ENCODE measurements at regions not wholly inside any gene's neighbourhood (a gene's known extent, or its start where the extent isn't known, plus 50 kb on each side); places are given as distances from the start of the nearest gene placed in this dataset.

DNA sequence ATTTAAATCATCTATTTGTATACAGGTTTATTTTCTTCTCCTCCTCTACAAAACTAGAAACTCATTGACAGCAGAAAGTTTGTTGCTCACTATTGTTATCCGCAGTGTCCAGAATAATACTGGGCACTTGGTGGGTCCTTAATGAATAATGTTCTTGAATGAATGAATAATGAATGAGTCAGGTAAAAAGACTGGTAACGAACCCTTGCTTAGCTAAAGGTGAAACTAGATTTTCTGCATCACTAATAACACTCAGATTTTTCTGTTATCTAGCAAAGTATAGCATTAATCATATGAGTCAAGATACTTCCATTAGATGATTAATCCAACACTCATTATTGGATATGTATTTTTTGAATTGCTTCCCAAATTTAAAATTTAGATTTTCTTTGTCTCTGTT, 953.2 kb downstream of the SORCS3 start:
- TF ChIP-seq, protein P1, sequence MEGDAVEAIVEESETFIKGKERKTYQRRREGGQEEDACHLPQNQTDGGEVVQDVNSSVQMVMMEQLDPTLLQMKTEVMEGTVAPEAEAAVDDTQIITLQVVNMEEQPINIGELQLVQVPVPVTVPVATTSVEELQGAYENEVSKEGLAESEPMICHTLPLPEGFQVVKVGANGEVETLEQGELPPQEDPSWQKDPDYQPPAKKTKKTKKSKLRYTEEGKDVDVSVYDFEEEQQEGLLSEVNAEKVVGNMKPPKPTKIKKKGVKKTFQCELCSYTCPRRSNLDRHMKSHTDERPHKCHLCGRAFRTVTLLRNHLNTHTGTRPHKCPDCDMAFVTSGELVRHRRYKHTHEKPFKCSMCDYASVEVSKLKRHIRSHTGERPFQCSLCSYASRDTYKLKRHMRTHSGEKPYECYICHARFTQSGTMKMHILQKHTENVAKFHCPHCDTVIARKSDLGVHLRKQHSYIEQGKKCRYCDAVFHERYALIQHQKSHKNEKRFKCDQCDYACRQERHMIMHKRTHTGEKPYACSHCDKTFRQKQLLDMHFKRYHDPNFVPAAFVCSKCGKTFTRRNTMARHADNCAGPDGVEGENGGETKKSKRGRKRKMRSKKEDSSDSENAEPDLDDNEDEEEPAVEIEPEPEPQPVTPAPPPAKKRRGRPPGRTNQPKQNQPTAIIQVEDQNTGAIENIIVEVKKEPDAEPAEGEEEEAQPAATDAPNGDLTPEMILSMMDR (conservative IDR thresholded peaks at IDR 0.05; ENCODE audit: low read depth in 2 of 2): no peak
- TF ChIP-seq, protein P2, sequence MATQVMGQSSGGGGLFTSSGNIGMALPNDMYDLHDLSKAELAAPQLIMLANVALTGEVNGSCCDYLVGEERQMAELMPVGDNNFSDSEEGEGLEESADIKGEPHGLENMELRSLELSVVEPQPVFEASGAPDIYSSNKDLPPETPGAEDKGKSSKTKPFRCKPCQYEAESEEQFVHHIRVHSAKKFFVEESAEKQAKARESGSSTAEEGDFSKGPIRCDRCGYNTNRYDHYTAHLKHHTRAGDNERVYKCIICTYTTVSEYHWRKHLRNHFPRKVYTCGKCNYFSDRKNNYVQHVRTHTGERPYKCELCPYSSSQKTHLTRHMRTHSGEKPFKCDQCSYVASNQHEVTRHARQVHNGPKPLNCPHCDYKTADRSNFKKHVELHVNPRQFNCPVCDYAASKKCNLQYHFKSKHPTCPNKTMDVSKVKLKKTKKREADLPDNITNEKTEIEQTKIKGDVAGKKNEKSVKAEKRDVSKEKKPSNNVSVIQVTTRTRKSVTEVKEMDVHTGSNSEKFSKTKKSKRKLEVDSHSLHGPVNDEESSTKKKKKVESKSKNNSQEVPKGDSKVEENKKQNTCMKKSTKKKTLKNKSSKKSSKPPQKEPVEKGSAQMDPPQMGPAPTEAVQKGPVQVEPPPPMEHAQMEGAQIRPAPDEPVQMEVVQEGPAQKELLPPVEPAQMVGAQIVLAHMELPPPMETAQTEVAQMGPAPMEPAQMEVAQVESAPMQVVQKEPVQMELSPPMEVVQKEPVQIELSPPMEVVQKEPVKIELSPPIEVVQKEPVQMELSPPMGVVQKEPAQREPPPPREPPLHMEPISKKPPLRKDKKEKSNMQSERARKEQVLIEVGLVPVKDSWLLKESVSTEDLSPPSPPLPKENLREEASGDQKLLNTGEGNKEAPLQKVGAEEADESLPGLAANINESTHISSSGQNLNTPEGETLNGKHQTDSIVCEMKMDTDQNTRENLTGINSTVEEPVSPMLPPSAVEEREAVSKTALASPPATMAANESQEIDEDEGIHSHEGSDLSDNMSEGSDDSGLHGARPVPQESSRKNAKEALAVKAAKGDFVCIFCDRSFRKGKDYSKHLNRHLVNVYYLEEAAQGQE (IDR thresholded peaks at IDR 0.05; ENCODE audit: unreplicated experiment): no peak
- TF ChIP-seq EZH2phosphoT487 (IDR thresholded peaks at IDR 0.05; ENCODE audit: unreplicated experiment) (no peak), POLR2AphosphoS5 (IDR thresholded peaks at IDR 0.05; ENCODE audit: low read depth) (no peak), EZH2 (IDR thresholded peaks at IDR 0.05; ENCODE audit: low read depth, unreplicated experiment) (no peak), NANOG (IDR thresholded peaks at IDR 0.05; ENCODE audit: borderline replicate concordance) (no peak), CREB1 (CRISPR knock-in tag; IDR thresholded peaks at IDR 0.05; ENCODE audit: low read depth) (no peak), JUNB (IDR thresholded peaks at IDR 0.05; ENCODE audit: unreplicated experiment) (no peak), ZNF331 (CRISPR knock-in tag; IDR thresholded peaks at IDR 0.05; ENCODE audit: low read depth) (no peak), ZNF114 (CRISPR knock-in tag; IDR thresholded peaks at IDR 0.05) (no peak), STAT1 (IDR thresholded peaks at IDR 0.05; ENCODE audit: unreplicated experiment) (no peak)
- TF ChIP-seq, protein P3, sequence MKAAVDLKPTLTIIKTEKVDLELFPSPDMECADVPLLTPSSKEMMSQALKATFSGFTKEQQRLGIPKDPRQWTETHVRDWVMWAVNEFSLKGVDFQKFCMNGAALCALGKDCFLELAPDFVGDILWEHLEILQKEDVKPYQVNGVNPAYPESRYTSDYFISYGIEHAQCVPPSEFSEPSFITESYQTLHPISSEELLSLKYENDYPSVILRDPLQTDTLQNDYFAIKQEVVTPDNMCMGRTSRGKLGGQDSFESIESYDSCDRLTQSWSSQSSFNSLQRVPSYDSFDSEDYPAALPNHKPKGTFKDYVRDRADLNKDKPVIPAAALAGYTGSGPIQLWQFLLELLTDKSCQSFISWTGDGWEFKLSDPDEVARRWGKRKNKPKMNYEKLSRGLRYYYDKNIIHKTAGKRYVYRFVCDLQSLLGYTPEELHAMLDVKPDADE (IDR thresholded peaks at IDR 0.05): no peak

All from GM23338 (cell line).